ENCODE measurements at regions not wholly inside any gene's neighbourhood (a gene's known extent, or its start where the extent isn't known, plus 50 kb on each side); places are given as distances from the start of the nearest gene placed in this dataset.

DNA sequence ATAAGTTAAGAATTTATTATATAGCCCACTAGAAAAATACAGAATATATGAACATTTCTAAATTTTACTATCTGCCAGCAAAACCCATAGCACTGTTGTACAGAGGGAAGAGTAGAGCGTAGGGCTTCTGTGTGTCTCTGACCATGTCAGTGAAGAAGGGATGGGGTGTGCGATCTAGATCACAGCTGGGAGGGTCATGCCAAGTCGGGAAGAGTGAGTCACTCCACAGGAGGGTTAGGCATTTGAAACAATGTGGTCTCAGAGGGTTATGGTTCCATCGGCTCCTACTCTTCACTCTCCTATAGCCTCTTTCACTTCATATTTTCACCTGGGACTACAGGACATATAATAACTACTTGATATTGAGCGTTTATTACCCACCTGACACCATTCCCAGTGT, 185.1 kb upstream of the DDHD1 start:
- no peaks in the 10 kb centered on the region for H3K27me3 ChIP-seq (ENCODE audit: low read length)
- no peaks in the 10 kb centered on the region for H3F3A ChIP-seq (ENCODE audit: insufficient read depth)
- H3K9me2 ChIP-seq (replicated peaks; ENCODE audit: insufficient read depth, low read length) = no peaks in the 10 kb centered on the region
- H3K9me3 ChIP-seq (ENCODE audit: insufficient read depth, low read length) = no peaks in the 10 kb centered on the region
- no peak overlapping the region for H3K4me3 ChIP-seq (ENCODE audit: insufficient read depth, low read length, poor library complexity, severe bottlenecking)
- H3K79me2 ChIP-seq (ENCODE audit: insufficient read depth, low read length) = no peaks in the 10 kb centered on the region
- H3K9ac ChIP-seq (ENCODE audit: low read length) = no peak overlapping the region
- TF ChIP-seq, protein P1, sequence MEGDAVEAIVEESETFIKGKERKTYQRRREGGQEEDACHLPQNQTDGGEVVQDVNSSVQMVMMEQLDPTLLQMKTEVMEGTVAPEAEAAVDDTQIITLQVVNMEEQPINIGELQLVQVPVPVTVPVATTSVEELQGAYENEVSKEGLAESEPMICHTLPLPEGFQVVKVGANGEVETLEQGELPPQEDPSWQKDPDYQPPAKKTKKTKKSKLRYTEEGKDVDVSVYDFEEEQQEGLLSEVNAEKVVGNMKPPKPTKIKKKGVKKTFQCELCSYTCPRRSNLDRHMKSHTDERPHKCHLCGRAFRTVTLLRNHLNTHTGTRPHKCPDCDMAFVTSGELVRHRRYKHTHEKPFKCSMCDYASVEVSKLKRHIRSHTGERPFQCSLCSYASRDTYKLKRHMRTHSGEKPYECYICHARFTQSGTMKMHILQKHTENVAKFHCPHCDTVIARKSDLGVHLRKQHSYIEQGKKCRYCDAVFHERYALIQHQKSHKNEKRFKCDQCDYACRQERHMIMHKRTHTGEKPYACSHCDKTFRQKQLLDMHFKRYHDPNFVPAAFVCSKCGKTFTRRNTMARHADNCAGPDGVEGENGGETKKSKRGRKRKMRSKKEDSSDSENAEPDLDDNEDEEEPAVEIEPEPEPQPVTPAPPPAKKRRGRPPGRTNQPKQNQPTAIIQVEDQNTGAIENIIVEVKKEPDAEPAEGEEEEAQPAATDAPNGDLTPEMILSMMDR (IDR thresholded peaks at IDR 0.05; ENCODE audit: insufficient read depth, low read length, poor library complexity, severe bottlenecking) = no peak
- TF ChIP-seq EZH2phosphoT487 (conservative IDR thresholded peaks at IDR 0.05; ENCODE audit: low read length) = no peak
- no peak overlapping the region for H2AFZ ChIP-seq (ENCODE audit: low read depth, low read length, severe bottlenecking)
- no peak overlapping the region for H3K27ac ChIP-seq (ENCODE audit: low read depth, low read length)
- no peaks in the 10 kb centered on the region for H4K20me1 ChIP-seq (ENCODE audit: low read depth, low read length)
- H3K4me2 ChIP-seq (ENCODE audit: low read depth, low read length, poor library complexity, severe bottlenecking) = no peak overlapping the region
- H3K36me3 ChIP-seq (ENCODE audit: low read length) = no peaks in the 10 kb centered on the region

DNA sequence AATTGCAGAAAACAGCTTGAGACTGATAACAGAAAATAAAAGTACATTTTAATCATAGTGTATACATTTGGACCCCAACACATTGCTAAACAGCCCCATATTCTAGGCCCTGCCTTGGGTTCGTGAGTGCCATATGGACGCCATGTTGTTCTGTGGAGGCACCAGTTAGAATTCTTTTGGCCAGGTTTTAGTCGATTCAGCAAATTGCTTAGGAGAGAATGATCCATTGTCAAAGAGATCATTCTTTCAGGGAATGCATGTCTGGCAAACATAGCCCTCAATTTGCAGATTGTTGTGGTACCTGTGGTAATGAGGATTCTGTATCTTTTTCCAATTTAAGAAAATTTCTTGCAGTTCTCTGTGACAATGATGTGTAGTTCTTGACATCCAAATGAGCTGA, 183.6 kb upstream of the DDHD1 start:
- no peak overlapping the region for H3K4me2 ChIP-seq (ENCODE audit: low read depth, low read length, poor library complexity, severe bottlenecking)

DNA sequence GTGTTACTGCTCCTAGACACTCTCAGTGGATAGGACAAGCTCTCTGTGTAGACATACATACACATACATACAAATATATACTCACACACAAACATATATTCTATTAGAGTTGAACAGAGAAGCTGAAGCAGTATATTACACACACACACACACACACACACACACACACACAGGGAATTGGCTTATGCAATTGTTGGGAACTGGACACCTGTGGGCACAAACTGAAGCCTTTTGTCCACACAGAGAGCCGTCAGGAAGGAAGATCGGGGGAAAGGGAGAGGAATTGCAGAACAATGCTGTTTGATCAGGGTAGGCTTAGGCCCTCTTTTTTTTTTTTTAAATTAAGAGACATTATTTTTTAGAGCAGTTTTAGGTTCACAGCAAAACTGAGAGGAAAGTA, 180.7 kb upstream of the DDHD1 start:
- Histone ChIP-seq H4K20me1 (ENCODE audit: low read depth, low read length) (no peaks in the 10 kb centered on the region), H3K9me2 (replicated peaks; ENCODE audit: insufficient read depth, low read length) (no peaks in the 10 kb centered on the region), H3K27ac (ENCODE audit: low read depth, low read length) (no peak overlapping the region), H3K79me2 (ENCODE audit: insufficient read depth, low read length) (no peaks in the 10 kb centered on the region), H3K4me2 (ENCODE audit: low read depth, low read length, poor library complexity, severe bottlenecking) (no peak overlapping the region), H3K36me3 (ENCODE audit: low read length) (no peaks in the 10 kb centered on the region), H3F3A (ENCODE audit: insufficient read depth) (no peaks in the 10 kb centered on the region), H3K9ac (ENCODE audit: low read length) (no peak overlapping the region), H3K4me3 (ENCODE audit: insufficient read depth, low read length, poor library complexity, severe bottlenecking) (no peak overlapping the region), H2AFZ (ENCODE audit: low read depth, low read length, severe bottlenecking) (no peak overlapping the region), H3K27me3 (ENCODE audit: low read length) (no peaks in the 10 kb centered on the region), H3K9me3 (ENCODE audit: insufficient read depth, low read length) (no peaks in the 10 kb centered on the region)
- TF ChIP-seq, protein P1 (IDR thresholded peaks at IDR 0.05; ENCODE audit: insufficient read depth, low read length, poor library complexity, severe bottlenecking) = no peak
- no peak for TF ChIP-seq EZH2phosphoT487 (conservative IDR thresholded peaks at IDR 0.05; ENCODE audit: low read length)

More for the DNA sequence above, 183.6 kb upstream of the DDHD1 start:
- Histone ChIP-seq H3K36me3 (ENCODE audit: low read length) (no peaks in the 10 kb centered on the region), H4K20me1 (ENCODE audit: low read depth, low read length) (no peaks in the 10 kb centered on the region), H3K9ac (ENCODE audit: low read length) (no peak overlapping the region), H2AFZ (ENCODE audit: low read depth, low read length, severe bottlenecking) (no peak overlapping the region), H3K27ac (ENCODE audit: low read depth, low read length) (no peak overlapping the region), H3K9me3 (ENCODE audit: insufficient read depth, low read length) (no peaks in the 10 kb centered on the region), H3K27me3 (ENCODE audit: low read length) (no peaks in the 10 kb centered on the region), H3K9me2 (replicated peaks; ENCODE audit: insufficient read depth, low read length) (no peaks in the 10 kb centered on the region), H3K79me2 (ENCODE audit: insufficient read depth, low read length) (no peaks in the 10 kb centered on the region), H3K4me3 (ENCODE audit: insufficient read depth, low read length, poor library complexity, severe bottlenecking) (no peak overlapping the region), H3F3A (ENCODE audit: insufficient read depth) (no peaks in the 10 kb centered on the region)
- no peak for TF ChIP-seq EZH2phosphoT487 (conservative IDR thresholded peaks at IDR 0.05; ENCODE audit: low read length)
- TF ChIP-seq, protein P1 (IDR thresholded peaks at IDR 0.05; ENCODE audit: insufficient read depth, low read length, poor library complexity, severe bottlenecking) = no peak

Data from SU-DHL-6 (cell line).